Limb (tissue), 2 donors: ENCODE measurements at regions not wholly inside any gene's neighbourhood (a gene's known extent, or its start where the extent isn't known, plus 50 kb on each side); places are given as distances from the start of the nearest gene placed in this dataset.
A peak's percentile ranks its signal among the peaks of the same experiment; 100 is the strongest.

Source experiments
- DNase-seq, 2 donors: peaks; one replicate each; pipeline ENCODE4 v3.0.0-alpha.2; 2016; ENCODE audit errors: extremely low spot score in 2 of 2

DNA sequence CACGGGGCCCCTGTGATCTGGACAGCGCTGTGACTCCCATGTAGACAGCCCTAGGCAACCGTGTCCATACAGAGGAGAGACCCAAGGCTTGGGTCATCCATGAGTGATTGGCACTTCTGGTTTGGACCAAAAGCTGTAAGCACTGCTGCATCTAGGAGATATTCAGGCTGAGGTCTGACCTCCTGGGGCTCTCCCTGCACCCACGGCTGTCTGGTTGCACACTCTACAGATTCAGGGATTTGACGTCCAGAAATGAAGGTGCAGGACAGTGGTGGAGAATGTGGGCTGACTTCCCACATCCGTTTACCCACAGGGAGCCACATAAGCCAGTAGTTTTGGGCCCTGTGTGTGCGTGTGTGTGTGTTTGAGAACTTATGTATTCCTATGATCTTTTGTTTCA, 76.2 kb upstream of the ARHGEF7 start:
- DNase-seq = no peak

DNA sequence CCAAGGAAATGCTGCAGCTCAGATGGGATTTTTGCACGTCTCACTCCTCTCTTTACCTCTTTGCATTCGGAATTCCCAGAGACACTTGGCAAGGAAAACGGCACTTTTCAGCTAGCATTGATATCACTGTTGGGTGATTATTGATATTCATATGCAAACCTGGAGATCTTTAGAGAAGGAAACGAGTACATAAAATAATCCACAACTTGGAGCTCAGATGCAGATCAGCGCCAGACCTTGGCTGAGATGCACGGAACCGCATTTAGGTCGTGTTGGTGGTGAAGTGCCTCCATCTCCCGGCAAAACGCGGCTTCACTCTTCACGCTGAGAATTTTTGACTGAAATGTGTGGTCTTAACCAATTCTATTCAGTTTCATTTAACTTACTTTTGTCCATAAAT, 77.2 kb upstream of the ARHGEF7 start:
- no peak for DNase-seq

DNA sequence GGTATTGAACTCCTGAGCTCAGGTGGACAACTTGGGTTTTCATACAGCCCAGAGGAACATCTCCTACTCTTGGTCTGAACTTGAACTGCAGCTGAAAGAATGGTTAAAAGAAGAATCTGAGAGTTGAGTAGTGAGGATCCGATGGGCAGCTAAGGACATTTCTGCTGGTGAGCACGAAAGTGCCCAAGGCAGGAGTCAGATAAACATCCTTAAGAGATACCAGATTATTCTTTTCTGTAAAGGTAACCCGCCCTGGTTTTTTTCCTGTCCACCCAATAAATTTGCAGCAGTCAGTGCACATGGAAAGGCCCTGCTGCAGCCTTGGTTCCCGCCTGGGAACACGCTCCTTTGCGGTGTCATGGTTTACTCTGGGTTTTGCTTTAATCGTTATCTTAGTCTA, 78.4 kb upstream of the ARHGEF7 start:
- DNase-seq = no peak

DNA sequence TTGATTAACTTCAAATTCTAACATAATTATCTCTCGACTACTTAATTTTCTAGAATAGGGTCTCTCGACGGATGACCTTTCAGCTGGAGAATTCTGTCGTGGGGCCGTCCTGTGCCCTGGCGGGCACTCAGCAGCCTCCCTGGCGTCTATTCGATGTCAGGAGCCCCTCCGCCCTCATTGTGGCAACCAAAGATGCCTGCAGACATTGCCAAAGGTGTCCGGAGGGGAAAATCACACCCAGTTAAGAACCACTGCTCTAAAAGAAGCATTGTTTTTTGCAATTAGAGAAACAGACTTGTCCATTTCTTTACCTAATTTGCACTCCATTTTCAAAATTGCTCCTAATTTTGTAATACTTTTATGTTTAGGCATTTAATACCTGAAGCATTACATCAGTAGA, 79.2 kb upstream of the ARHGEF7 start:
- no peak for DNase-seq

DNA sequence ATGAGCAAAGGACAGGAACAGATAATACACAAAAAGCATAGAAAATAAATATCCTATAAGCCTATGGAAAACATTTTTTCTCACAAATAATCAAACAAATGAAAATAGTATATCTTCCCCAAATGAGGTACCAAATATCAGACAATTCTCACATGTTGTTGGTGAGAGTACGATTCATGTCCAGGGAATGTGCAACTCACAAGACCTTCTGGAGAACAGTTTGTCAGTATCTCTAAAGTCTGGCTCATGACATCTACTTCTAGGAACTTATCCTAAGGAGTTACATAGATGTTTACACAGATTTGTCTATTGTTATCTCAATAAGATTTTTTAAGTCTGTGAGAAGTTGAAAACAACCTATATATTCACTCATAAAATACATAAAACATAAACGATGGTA, 80.3 kb upstream of the ARHGEF7 start:
- no peak for DNase-seq

DNA sequence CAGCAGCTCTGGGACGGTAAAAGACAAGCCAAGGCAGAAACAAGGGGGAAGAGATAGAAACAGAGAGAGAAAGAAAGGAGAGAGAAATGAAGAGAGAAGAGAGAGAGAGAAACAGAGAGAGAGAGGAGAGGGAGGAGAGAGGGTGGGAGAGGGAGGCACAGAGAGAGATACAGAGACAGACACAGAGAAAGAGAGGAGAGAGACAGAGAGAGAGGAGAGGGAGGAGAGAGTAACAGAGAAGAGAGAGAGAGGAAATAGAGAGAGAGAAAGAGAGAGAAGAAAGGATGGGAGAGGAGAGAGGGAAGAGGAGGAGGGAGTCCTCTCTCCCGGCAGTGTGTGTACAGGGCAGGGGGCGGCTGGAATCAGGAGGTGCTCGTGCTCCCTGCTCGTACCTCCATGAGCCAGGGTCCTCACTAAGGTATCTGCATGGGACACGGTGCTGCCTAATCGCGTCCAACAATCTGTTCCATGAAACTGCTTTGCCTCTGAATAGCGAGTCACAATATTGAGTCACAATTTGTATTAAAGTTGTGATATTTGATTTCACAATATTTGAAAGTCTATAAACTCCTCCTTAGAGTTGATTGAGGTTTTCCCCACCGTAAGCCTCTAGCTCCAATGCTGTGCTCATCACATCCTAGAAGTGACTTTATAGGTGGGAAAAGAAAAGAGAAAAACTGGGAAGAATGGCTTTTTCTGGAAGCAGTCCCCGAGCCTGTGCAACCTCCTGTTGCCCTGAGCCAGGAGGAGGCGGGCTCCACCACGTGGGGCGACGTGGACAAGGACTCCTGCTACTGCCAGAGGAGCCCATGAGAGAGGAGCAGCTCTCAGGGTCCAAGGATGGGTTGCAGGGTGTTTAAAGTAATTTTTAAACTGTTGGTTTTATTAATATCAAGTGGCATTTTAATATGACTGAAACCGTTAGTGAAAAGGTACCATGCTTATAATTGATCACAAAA, 81.7 kb upstream of the ARHGEF7 start:
- DNase-seq = no peak

DNA sequence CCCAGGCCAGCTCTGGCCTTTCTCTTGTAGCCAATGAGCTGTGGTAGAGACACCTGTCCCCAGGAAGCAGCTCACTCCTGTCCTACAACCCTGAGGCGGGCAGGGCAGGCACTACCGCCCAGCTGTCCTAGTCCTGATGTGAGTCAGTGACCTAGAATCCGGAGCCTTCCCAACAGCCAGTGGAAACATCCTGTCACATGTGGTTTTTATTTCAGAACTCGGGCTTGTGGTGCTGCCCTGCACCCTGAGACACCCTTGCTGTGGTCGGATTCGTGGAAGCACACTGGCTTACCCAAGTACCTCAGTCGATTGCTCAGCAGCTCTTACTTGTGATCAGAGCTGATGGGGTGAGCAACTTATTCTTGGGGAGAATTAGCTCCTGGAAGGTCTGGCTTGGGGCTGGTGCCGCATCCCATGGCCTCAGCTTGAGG, 83.6 kb upstream of the ARHGEF7 start:
- no peak for DNase-seq

DNA sequence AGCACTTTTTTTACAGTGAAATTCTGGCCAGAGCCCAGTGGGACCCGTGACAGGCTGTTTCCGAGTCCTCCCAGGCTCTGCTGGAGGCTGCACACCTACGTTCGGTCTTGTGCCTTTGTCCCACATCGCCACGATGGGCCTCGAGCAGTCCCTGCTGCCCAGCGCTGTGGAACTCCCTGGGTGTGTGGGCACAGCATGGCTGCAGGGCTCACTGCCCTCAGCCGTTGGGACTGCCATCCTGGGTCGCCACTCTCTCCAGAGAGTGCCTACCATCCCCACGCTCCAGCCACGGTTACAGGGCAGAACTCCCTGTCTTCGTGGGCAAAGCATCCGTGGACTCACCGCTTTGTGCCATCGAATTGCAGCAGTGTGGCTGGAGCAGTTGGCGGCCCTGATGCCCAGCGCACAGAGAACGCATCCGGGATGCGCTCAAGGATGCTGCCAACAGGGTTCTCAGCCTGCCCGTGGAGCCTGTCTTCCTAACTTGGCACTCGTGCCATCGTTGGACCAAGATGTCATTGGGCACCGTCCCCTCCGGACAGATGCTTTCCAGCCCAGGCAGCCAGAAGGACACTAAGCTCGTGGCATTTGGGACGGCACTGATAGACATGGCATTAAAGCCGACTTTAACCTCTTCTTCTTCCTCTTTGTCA, 85.0 kb upstream of the ARHGEF7 start:
- no peak for DNase-seq

DNA sequence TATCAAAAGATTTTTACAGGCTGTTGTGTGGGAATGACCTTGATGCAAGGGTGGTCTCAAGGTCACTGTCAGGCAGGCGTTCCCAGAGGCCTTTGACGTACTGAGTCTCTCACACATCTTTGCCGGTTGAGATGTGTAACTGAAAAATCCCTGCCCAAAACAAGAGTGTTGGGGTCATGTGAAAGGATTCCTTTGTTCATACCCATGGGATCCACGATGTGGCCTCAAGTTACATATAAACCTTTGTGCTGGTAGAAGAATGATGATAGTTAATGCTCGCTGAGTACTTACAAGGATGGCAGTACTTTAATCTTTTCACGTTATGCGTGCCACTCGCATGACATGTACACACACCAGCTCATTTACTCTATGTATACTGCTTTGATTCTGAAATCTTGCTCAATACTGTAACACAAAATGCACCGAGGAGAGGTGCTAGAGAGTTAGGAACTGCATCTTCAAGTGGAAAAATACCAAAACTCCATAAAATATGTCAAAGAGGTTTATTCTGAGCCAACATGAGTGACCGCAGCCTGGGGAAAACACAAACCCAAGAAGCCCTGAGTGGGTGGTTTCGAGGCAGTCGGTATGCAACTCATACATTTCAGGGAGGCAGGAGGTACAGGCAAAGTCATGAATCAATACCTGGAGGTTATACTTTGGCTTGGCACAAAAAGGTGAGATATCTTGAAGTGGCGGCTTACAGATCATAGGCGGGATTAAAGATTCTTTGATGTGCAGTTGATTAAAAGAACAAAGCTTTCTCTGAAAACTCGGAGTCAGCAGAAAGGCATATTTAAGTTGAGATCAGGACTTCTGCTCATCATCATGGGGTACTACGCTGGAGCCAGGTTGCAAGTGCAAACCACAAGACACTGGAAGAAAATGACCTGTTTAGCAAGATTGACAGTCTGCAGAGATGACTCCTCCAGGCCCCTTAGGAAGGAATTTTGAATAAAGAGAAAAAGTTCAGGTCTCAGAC, 87.4 kb upstream of the ARHGEF7 start:
- peak in 1 of 2 donors; percentile 5 for DNase-seq

DNA sequence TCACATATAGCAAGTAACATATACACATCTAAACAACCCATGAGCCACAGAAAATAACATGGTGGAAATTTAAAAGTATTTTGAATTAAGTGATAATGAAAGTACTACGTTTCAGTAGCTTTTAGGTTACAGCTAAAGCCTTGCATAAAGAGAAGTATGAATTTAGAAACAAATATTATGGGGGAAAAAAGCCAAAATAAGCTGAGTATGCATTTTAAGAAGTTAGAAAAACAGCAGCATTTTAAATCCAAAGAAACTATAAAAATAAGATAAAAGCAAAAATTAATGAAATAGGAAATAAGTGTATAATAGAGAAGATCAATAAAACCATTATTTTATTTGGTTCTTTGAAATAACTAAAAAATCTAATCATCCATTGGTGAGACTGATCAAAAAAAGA, 89.8 kb upstream of the ARHGEF7 start:
- no peak for DNase-seq

DNA sequence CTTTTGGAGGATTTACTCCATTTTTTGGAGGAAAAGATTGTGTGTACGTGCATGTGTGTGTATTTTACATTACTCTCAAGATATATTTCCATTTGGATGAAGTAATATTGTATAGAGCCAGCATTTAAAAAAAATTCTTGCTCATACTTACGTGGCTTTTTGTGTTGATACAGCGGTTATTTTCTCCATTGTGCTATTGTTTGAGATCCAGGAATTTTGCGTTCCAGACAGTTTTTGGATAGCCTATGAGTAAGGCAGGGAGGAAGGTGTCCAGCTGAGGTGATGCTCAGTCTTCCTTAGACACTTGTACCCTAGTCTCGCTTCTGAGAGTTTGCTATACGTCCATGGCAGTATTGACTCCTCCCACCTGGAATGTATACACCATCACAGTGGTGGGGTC, 92.2 kb upstream of the ARHGEF7 start:
- no peak for DNase-seq

DNA sequence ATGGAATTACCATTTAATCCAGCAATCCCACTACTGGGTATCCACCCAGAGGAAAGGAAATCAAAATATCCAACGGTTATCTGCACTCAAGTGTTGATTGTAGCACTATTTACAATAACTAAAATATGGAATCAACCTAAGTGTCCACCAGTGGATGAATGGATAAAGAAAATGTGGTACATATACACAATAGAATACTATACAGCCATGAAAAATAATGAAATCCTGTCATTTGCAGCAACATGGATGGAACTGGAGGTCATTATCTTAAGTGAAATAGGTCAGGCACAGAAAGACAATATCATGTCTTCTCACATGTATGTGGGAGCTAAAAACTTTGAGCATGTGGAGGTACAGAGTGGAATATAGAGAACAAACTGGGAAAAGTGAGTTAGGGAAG, 92.9 kb upstream of the ARHGEF7 start:
- DNase-seq = no peak

DNA sequence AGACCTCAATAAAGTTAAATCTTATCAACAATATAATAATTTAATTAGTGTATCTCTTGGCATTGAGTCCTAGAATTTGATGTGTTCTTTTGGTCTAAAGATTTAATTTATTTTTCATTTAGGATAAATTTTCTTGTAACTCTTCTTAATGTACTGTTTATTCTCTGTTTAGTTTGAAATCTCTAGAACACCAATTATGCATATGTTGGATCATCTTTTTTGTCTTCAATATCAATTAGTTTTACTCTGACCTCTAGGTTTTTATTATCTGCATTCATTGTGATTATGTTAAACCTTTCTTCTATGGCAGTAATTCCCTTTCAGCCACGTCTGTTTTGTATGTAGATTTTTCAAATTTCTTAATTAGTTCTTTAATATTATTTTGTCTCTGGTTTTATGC, 93.8 kb upstream of the ARHGEF7 start:
- DNase-seq = no peak

DNA sequence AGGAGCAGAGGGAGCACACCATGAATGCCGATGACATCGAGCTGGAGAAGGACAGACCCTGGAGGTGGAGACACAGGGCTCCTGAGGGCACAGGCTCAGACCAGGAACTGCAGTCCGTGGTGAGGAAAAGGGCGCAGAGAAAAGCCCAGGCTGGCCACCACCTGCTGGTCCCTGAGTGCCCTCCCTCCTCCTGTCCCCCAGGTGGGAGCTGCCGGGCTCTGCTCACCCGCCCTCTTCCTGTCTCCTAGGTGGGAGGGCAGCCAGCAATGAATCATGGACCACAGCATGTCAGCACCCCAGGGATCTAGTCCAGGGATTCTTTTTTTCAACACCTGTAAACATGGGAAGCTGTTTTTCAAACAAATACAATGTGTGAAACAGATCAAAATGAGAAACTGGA, 94.6 kb upstream of the ARHGEF7 start:
- no peak for DNase-seq

DNA sequence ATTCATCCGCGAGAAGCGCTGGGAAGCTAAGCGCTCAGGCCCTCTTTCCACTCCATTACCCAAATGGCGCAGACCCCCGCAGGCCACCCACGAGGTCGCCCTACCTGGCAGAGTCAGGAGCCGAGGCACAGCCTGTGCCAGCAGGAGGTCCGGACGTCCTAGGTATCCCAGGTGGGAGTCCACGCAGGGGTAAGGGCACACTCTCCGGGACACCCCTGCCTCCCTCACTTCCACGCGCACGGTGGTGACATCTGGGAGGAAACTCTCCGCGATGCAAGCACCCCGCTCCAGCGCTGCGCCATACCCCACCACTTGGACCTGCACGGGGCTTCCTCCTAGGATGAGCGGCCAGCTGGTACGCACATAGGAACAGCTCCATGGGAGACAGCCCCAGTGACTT, 95.1 kb upstream of the ARHGEF7 start:
- DNase-seq = no peak

DNA sequence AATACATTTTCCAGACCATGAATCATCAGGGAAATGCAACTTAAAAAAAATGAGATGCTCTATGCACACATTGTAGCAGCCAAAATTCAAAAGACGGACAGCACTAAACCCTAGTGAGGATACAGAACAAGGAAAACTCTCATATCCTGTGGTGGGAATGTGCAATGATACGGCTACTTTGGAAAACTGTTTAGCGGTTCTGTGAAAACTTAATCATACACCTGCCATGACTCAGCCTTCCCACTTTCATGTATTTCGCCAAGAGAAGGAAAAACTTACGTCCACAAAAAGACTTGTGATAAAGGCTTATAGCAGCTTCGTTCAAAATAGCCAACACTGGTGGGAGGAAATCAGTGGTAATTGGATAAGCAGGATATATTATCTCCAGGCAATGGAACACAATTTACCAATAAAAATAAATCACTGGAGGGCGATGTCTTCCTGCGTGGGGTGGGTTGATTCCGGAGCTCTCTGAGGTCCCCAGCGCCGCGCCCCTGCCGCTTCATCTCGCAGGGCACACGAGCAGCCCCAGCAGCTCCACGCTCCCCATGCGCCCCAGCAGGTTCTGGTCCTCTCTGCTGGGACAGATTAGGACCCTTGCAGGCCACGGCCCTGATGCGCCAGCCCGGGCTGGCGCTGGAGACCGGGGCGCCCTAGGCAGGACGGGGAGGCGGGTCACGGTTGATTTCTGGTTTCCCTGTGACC, 97.2 kb upstream of the ARHGEF7 start:
- DNase-seq = no peak

DNA sequence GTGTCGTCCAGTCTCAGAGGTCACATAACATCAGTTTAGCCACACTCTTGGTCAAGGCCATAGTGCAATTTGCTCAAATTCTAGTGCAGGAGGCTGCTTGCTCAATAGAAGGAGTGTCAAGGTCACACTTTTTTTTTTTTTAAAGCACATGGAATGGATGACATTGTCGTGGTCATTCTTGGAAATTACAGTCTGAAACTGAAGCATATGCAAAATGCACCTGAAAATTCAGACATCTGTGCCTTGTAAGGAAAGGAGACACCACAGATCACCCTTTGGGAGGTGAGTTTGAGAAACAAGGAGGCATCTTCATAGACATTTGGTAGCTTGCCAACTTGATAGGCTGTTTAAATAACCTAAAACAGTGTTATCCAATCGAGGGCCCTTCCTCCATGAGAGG, 98.3 kb upstream of the ANKRD10 start:
- DNase-seq = no peak

DNA sequence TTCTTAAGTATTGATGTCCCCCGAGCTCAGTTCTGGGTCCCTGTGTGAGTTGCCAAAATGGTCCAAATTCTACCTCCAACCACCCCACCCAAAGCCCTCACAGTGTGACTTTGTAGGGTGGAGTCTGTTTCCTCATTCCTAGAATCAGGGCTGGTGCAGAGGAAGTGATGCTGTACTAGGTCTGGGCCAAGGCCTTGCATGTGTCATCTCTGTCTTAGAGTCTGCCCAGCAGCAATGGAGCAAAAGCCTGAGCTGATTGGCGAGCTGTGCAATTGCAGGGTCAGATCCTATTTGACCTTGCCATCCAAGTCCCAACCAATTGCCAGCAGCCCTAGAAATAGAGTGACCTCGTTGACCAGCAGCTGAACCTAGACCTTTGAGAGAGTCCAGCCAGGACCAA, 97.0 kb upstream of the ANKRD10 start:
- no peak for DNase-seq

DNA sequence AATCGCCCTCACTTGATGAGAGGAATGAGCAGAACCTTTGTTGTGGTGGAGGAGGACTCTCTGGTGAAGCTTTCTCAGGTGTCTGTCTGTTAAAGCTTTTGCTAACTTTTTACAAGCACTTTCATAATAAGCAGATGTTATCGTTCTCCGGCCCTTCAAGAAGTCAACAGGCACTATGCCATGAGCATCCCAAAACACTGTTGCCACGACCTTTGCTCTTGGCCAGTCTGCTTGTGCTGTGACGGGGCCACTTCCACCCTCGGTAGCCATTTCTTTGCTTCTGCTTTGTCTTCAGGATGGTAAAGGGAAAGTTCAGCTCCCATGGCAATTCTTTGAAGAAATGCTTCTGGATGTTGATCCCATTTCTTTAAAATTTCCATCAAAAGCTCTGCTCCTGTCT, 93.5 kb upstream of the ANKRD10 start:
- no peak for DNase-seq

DNA sequence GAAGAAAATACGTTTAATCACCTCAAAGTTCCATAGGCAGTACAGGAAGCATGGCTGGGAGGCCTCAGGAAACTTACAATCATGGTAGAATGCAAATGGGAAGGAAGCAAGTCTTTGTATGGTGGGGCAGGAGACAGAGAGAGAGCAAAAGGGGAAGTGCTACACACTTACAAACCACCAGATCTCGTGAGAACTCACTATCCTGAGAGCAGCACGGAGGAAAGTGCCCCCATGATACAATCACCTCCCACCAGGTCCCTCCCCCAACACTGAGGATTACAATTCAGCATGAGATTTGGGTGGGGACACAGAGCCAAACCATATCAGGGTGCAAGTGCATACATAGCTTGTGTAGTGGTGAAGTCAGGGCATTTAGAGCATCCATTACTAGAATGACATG, 92.3 kb upstream of the ANKRD10 start:
- no peak for DNase-seq

DNA sequence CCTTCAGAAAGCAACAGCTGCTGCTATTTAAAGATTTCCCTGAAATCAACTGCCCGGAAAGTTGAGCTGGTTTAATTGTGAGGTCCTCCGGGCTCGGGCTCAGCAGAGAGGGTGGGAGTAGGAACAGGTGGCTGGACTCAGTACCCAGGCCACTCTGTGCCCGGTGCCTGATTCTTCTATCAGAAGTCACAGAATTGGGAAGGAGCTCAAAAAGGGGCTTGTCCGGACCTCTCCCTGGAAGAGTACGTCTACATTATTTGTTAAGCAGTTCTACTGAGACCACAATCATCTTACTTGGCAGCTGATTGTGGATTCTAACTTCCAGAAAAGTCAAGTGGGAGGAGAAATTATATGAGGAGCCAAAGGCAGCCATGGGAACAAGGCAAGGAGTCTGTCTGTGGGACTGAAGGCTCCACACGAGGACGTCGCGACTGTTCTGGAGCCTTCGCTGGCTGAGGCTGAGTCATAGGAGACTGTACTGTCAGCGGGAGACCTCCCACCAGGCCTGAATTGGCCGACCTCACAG, 91.7 kb upstream of the ANKRD10 start:
- DNase-seq = peak; percentile 66 to 90
